HEK293T (cell line): ENCODE measurements at regions not wholly inside any gene's neighbourhood (a gene's known extent, or its start where the extent isn't known, plus 50 kb on each side); places are given as distances from the start of the nearest gene placed in this dataset.

ENCODE experiments used
- CTCF ChIA-PET: fragments of 350-600 bp; formaldehyde crosslinking; extraction: SDS; loops from one replicate; lab custom pipeline; 2021; ENCODE audit warnings: antibody characterized with exemption, inconsistent platforms; lab: Yijun Ruan, JAX
- POLR2A ChIA-PET: fragments of 350-600 bp; formaldehyde crosslinking; extraction: SDS; loops from one replicate; lab custom pipeline; 2020; ENCODE audit warnings: antibody characterized with exemption, inconsistent platforms; lab: Yijun Ruan, JAX
- DNase-seq: peaks from one replicate; pipeline ENCODE4 v3.0.0; 2012; ENCODE audit warnings: mixed read lengths; ENCODE audit errors: extremely low spot score
- ARNT ChIP-seq: fragments of 450-650 bp; IDR thresholded peaks from 2 replicates; pipeline ENCODE4 v1.6.1; 2017; ENCODE audit warnings: mild to moderate bottlenecking
- BHLHE40 ChIP-seq: fragments of 450-650 bp; IDR thresholded peaks from 2 replicates; pipeline ENCODE4 v1.6.1; 2016; ENCODE audit warnings: mild to moderate bottlenecking, moderate library complexity, borderline replicate concordance
- CTBP1 ChIP-seq: fragments of 450-650 bp; IDR thresholded peaks from 2 replicates; pipeline ENCODE4 v1.6.1; 2016; ENCODE audit warnings: borderline replicate concordance
- ELF4 ChIP-seq: fragments of 450-650 bp; IDR thresholded peaks from 2 replicates; pipeline ENCODE4 v1.6.1; 2017; ENCODE audit warnings: antibody characterized with exemption
- FOXA1 ChIP-seq: fragments of 450-650 bp; IDR thresholded peaks from 2 replicates; pipeline ENCODE4 v1.6.1; 2016; ENCODE audit warnings: mild to moderate bottlenecking
- FOXK2 ChIP-seq: fragments of 450-650 bp; IDR thresholded peaks from 2 replicates; pipeline ENCODE4 v1.6.1; 2016; ENCODE audit warnings: mild to moderate bottlenecking
- FOXM1 ChIP-seq: fragments of 450-650 bp; IDR thresholded peaks from 2 replicates; pipeline ENCODE4 v1.6.1; 2017; ENCODE audit warnings: mild to moderate bottlenecking, borderline replicate concordance
- HDGF ChIP-seq: fragments of 450-650 bp; IDR thresholded peaks from 2 replicates; pipeline ENCODE4 v1.6.1; 2017; ENCODE audit warnings: antibody characterized with exemption, borderline replicate concordance
- L3MBTL2 ChIP-seq: fragments of 450-650 bp; conservative IDR thresholded peaks from 2 replicates; pipeline ENCODE4 v1.6.1; 2016; ENCODE audit warnings: mild to moderate bottlenecking
- LEF1 ChIP-seq: fragments of 450-650 bp; IDR thresholded peaks from 2 replicates; pipeline ENCODE4 v1.6.1; 2017; ENCODE audit warnings: mild to moderate bottlenecking, borderline replicate concordance
- NFRKB ChIP-seq: fragments of 450-650 bp; IDR thresholded peaks from 2 replicates; pipeline ENCODE4 v1.6.1; 2016; ENCODE audit warnings: mild to moderate bottlenecking, moderate library complexity
- PKNOX1 ChIP-seq: fragments of 450-650 bp; IDR thresholded peaks from 2 replicates; pipeline ENCODE4 v1.6.1; 2016
- SP1 ChIP-seq: fragments of 450-650 bp; IDR thresholded peaks from 2 replicates; pipeline ENCODE4 v1.6.1; 2017
- SUZ12 ChIP-seq: fragments of 450-650 bp; IDR thresholded peaks from 2 replicates; pipeline ENCODE4 v1.6.1; 2016; ENCODE audit warnings: mild to moderate bottlenecking
- TARDBP ChIP-seq: fragments of 450-650 bp; IDR thresholded peaks from 2 replicates; pipeline ENCODE4 v1.6.1; 2016
- ZNF384 ChIP-seq: fragments of 450-650 bp; IDR thresholded peaks from 2 replicates; pipeline ENCODE4 v1.6.1; 2016

GRCh38 chr18:29811519-29811918 is 1231.0 kb downstream of the DSC3 start:
- TF ChIP-seq SP1: no peak
- TF ChIP-seq HDGF: no peak
- no peak for TF ChIP-seq BHLHE40
- TF ChIP-seq NFRKB: no peak
- no peak for TF ChIP-seq L3MBTL2
- TF ChIP-seq ZNF384: no peak
- no peak for TF ChIP-seq FOXK2
- no peak for TF ChIP-seq ARNT
- no peak for TF ChIP-seq ELF4
- no peak for TF ChIP-seq PKNOX1
- TF ChIP-seq TARDBP: no peak
- TF ChIP-seq LEF1: no peak
- no peak for DNase-seq
- ChIA-PET CTCF (no interaction called here), POLR2A (no interaction called here)

DNA sequence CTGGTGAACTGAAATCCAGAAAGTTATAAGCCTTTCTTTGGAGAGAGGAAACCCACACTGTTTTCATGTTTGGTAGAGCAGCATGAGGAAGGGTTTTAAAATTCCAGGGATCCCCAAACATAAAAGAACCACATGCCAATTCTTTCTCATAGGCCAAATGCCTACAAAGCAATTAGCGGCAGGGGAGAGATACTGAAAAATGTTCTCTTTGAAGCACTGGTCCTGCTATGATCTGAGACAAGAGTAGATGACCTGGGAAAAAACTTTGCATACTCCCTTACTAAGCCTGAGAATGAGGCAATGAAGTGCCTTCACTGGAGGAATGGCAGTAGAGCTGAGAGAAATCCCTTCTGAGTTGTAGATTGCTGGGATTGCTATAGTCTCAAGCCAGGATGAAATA is 1261.7 kb downstream of the DSC3 start:
- no peak for TF ChIP-seq HDGF
- no peak for TF ChIP-seq ZNF384
- no peak for TF ChIP-seq SUZ12
- TF ChIP-seq CTBP1: no peak
- TF ChIP-seq TARDBP: no peak
- TF ChIP-seq ELF4: no peak
- TF ChIP-seq NFRKB: no peak
- TF ChIP-seq L3MBTL2: no peak
- no peak for TF ChIP-seq FOXA1
- no peak for DNase-seq
- ChIA-PET POLR2A (no interaction called here), CTCF (no interaction called here)

- ChIA-PET CTCF (no interaction called here), POLR2A (no interaction called here)
- TF ChIP-seq ZNF384: no peak
- no peak for DNase-seq
Measured at GRCh38 chr18:29779096-29779495, 1263.4 kb downstream of the DSC3 start.

DNA sequence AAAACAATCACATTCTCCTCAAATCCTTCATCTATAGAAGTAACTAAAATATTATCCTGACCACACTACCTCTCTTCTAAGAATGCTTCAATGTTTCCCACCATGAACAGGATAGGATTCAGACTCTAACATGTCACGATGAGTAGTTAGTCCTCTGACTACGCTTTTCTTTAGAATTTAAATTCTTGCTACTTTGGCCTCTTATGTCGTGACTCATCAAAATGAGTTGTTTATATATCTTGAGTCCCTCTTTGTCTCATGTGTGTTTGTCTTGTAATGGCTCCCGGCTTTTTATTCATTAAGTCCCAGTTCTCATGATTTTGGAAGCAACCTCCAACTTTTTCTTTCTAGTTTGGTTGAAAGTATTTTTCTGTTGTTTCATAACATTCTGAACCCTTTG is 1289.2 kb downstream of the DSC3 start:
- ChIA-PET POLR2A (no interaction called here), CTCF (no interaction called here)
- DNase-seq: no peak
- TF ChIP-seq CTBP1 (no peak), BHLHE40 (no peak), SP1 (no peak), HDGF (no peak), NFRKB (no peak), FOXK2 (no peak), ZNF384 (no peak), ARNT (no peak), L3MBTL2 (no peak)

- POLR2A ChIA-PET: no interaction called here
- CTCF ChIA-PET: no interaction called here
- TF ChIP-seq ARNT (no peak), SUZ12 (no peak), FOXA1 (no peak), FOXK2 (no peak), HDGF (no peak), PKNOX1 (no peak), ELF4 (no peak), NFRKB (no peak), ZNF384 (no peak), BHLHE40 (no peak), SP1 (no peak), FOXM1 (no peak), CTBP1 (no peak), L3MBTL2 (no peak), TARDBP (no peak), LEF1 (no peak)
- no peak for DNase-seq
Measured at GRCh38 chr18:29749704-29750103, 1292.8 kb downstream of the DSC3 start.

DNA sequence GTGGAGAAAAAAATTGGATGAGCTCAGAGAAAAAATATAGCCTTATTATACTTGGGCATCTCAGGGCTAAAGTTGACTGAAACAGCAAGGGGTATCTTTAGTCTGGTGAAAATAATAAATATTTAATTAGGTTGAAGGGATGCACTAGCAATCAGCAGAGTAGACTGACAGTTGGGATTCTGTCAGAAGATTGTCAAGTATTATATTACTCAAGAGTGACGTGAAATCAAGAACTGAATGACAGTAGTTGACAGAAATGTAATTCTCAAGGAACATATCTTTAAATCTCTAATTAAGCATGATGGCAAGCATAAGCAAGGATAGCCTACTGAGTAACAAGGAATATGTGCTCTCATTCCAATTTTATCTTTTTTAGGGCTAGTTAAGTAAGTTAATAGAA is 1301.1 kb downstream of the DSC3 start:
- DNase-seq: no peak
- CTCF ChIA-PET: no interaction called here
- POLR2A ChIA-PET: no interaction called here
- TF ChIP-seq HDGF (no peak), L3MBTL2 (no peak)

DNA sequence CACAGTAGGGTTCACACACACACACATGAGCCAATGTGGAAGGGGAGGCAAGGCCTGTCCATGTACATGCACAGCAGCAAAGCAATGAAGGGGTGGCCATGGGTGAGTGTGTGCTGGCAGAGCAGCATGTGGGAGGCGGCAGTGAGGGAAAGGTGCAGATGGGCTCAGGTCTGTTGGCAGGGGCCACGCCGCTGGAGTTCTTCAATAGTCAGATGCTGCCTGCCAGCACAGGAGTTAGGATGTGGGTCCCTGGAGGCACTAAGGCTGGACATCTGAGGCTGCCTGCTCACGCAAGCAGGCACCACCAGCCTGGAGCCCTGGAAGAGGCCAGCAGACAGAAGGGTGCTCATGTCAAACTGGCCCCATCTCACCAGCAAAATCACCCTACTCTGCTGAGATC is 1304.9 kb downstream of the DSC3 start:
- ChIA-PET POLR2A (no interaction called here), CTCF (no interaction called here)
- no peak for DNase-seq
- TF ChIP-seq FOXA1 (no peak), CTBP1 (no peak), ZNF384 (no peak), FOXM1 (no peak), SP1 (no peak), SUZ12 (no peak), PKNOX1 (no peak), L3MBTL2 (no peak), ARNT (no peak), ELF4 (no peak), TARDBP (no peak)
